GM18502 (cell line): ENCODE measurements at regions not wholly inside any gene's neighbourhood (a gene's known extent, or its start where the extent isn't known, plus 50 kb on each side); places are given as distances from the start of the nearest gene placed in this dataset.
"Not testable (repeated sequence)": the region's sequence is repeated elsewhere in the genome, so short reads cannot be mapped to it uniquely, and the experiment has no call there.

Experiments
- ATAC-seq: cut with Tn5 transposase; IDR thresholded peaks from one replicate; pipeline ENCODE4 v1.9.1; 2021; ENCODE audit warnings: mild to moderate bottlenecking; ENCODE audit not compliant: unreplicated experiment, poor library complexity

DNA sequence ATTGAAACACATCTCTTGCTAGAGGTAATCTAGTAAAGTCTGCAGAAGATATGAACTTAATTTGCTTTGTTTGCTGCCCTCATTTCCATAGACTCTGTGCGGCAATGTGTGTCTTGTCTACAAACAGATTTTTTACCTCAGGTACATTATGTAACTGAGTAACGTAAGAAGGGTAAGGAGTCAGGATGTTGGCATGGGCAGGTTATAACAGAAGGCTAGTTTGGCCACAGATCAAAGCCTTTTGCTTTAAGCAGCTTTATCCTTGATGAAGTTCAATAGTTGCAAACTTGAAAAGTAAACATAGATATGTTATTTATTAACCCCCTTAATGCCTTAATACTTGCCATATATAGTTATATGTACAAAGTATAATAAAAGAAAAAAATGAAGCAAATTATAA, 391.6 kb upstream of the FKBP1C start:
- no peak for ATAC-seq

DNA sequence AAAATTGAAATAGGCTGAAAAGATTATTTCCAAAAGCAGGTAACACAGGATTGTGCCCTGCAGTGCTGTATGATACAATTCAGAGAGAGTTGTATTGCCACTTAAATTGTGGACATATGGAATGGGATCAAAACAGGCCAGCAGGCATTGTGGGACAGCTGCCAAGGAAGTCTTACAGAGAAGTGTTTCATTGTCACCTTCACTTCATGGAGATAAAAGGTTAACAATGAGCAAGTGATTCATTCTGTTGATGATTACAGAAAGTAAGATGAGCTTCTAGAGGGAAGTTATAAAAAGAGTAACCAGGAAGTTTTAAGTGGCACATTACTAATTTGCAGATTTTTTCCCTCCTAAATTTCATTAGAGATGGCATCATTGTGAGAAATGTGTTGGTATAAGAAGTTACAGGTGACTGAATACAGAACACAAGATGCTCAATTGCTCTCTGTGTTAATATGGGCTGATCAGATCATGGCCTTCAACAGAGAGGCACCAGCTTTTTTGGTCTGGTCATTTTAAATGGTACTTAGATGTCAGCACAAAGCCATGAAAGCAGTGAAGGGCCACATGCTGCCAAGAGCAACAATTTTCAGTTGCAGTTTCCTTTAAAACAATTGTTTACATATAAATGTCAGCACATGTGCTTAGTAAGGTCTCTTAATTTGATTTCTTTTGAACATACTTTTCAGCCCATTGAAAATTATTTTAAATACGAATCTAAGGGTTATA, 402.5 kb upstream of the FKBP1C start:
- no peak for ATAC-seq

DNA sequence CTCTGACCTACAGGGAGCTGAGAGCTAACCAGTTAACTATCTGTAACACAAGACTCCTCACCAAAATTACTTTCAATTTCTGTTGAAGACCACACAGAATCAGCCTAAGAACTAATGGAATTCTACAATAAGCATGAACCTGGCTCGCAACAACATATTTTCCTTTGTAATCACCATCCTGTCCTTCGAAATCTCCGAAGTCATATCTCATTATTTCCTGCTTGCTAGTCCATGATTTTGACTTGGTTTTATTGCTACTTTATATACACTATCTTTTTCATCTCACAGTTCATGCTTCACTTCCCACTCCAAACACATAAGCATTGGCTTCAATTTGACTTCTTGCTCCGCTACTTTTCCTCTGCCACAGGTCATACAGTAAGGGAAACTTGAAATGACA, 405.8 kb upstream of the FKBP1C start:
- no peak for ATAC-seq

DNA sequence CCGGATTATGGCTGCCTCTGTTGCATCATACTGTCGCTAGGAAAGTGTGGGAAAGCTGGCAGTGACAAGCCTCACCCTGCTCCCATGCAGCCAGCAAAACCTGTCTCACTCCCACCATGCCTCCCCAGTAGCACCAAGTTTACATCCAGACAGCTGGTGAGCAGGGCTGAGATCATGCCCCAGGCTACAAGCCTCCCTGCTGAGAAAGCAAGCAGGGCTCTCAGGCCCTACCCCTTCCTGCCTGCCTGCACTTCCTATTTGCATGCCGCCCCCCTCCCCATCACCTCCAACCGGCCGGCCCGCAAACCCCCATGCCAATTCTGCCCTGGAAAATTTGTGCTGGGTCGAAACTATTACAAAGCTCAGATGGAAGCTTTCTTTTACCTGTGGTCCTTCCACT, 408.2 kb upstream of the FKBP1C start:
- ATAC-seq: no peak

DNA sequence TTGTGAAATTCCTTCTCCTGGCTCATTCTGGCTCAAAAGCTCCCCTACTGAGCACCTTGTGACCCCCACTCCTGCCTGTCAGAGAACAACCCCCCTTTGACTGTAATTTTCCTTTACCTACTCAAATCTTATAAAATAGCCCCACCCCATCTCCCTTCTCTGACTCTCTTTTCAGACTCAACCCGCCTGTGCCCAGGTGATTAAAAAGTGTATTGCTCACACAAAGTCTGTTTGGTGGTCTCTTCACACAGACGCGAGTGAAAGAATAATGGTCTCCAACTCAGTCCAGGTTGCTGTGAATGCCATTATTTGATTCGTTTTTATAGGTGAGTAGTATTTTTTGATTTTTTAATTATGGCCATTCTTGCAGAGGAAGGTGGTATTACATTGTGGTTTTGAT, 414.1 kb upstream of the FKBP1C start:
- ATAC-seq: no peak

DNA sequence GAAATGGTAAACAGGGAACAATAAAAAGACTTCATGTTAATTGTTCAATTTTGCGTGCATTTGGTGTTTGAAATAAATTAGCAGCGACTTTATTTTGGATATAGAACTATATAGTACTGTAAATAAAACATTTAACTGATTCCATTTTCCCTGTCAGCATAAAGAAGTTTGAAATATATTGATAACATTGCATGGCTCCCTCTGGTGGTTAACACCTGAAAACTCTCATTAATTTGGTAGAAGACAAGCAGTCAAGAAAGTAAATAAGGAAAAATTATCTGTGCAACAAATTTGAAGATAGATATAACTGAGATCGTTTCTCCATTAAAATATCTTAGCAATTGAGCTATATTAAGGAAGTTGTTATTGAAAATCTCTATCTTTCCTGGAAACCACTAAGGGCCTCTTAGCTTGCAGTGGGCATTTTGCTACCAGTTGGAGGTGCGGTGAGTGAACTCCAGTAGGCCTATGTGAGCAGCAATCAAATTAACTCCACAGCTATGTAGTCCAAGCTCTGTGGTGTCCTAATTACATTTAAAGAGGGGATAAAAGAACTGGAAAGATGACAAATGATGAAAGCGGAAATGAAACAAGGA, 435.7 kb upstream of the FKBP1C start:
- no peak for ATAC-seq

DNA sequence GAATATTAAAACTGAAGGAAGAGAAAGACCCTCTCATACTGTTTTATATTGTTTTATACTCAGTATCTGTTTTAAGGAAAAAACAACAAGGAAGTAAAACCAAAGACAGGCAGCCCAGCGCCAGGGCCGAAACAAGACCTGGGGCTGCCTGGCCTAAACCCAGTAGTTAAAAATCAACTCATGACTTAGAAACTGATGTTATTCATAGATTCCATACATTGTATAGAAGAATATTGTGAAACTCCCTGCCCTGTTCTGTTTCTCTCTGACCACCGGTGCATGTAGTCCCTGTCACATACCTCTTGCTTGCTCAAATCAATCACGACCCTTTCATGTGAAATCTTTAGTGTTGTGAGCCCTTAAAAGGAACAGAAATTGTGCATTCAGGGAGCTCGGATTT, 445.1 kb upstream of the FKBP1C start:
- not testable (repeated sequence) for ATAC-seq

DNA sequence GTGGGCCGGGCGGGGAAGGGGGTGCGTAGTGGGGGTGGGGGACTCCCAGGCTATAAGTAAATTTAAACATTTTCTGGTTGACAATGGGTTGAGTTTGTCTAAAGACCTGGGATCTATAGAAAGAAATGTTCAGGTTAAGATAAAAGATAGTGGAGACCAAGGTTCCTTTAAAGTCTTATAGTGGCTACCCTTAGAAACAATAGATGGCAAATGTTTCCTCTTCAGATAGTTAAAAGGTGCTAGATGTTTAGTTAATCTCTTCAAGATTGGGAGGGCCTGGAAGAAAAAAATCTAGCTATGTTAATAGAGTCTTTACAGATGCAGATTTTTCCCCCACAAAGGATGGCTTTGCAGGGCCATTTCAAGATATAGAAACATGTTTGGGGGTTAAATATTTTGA, 446.4 kb upstream of the FKBP1C start:
- no peak for ATAC-seq

DNA sequence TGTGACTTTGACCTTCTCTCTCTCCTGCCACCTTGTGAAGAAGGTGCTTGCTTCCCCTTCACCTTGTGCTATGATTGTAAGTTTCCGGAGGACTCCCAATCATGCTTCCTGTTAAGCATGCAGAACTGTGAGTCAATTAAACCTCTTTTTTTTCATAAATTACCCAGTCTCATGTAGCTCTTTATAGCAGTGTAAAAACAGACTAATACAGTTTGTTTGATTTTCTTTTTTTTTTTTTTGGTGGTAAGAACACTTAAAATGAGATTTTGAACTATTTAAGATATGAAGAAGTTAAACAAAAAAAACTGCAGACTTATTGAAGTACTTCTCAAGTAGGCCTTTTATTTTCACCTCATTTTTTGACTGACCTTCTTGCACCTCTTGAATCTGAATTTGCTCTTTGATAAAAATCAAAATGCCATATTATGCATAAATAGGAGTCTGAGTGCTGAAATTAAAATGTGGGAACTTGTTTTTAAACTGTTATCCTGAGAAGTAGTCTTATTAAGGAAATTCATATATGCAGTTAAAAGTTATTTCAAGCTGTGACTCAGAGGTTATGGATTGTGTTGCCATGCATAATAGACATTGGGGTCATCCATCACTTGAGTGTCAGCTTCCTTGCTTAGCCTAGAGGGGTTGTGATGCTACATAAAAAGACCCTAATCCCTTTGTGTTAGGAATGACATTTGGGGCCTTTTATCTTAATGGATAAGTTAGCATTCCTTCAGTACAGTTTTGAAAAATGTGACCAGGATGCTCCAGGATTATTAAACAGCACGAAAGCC, 447.9 kb upstream of the FKBP1C start:
- no peak for ATAC-seq

DNA sequence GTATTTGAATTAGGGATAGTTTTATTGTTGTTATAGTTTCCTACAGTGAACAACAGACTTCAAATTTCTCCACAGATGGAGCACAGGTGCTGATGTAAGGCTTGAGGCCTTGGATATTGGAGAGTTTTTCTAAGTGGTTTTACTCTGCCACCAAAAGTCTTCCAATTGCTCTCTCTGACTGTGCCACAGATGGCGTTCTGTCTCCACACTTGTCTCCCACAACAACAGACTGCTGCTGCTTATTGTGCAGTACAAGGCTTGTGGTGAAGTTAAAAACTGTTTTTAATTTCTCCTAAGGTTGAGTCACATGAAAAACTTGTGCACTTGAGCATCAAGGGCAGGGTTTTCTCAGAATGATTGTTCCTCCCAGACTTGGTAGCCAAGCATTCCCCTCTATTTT, 460.9 kb upstream of the KHDRBS2 start:
- no peak for ATAC-seq

DNA sequence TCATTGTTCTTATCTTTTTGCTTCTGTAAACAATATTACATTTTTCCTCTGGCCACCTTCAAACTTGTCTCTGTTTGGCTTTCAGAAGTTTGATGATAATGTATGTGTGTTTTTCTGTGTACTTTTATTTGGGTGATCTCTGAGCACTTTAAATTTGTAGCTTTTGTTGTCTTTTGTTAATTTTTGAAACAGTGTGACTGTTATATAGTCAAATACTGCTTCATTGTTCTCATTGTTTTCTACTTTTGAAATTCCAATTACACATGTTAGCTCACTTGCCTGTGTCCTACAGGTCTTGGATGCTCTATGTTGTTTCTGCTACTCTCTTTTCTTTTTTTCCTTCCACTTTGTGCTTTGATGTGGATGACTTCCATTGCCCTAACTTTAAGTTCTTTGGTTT, 460.1 kb upstream of the KHDRBS2 start:
- no peak for ATAC-seq

DNA sequence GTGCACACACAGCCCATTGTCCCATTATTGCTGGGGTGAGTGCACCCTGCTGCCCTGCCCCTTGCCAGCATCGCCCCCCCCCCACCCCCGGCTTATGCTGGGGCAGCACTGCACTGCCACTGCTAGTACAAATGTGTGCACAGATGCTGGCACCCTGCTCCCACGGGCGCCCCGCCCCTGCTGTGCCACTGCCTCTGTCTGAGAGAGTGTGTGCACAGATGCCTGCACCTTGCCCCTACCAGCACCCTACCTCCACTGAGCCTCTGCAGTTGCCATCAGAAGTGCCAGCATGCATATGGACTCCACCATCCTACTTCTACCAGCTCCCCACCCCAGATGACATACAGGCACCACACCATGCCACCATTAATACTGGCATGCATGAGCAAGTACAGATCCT, 454.6 kb upstream of the KHDRBS2 start:
- ATAC-seq: no peak

DNA sequence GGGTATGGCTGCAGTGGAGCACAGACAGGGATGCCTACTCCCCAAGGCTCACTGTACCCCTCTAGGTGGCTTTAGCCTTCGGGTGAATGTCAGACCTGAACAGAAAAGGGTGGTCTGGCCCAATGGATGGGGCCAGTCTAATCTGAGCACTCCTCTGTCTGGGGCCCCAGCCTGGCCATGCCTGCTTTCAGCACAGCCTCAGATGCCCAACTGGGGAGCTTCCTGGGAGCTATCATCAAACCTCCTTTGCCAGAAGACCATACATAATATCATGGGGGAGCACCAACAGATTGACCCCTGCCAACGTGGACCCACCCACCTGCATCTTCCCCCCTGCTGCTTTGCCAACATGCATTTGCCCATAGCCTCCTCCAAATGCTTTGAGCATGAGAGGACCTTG, 454.1 kb upstream of the KHDRBS2 start:
- ATAC-seq: no peak

DNA sequence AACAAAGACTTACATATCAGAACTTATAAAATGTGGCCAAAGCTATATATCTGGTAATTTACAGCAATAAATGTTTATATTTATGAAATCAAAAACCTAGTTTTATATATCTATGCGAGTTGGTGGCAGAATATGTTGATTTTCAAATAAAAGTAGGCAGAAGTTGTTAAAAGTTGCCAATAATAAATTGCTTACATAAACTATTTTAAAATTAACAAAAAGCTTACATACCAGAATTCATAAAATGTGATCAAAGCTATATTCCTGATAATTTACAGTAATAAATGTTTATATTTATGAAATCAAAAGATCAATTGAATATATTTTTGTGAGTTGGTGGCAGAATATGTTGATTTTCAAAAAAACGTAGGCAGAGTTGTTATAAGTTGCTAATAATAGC, 451.8 kb upstream of the KHDRBS2 start:
- no peak for ATAC-seq

DNA sequence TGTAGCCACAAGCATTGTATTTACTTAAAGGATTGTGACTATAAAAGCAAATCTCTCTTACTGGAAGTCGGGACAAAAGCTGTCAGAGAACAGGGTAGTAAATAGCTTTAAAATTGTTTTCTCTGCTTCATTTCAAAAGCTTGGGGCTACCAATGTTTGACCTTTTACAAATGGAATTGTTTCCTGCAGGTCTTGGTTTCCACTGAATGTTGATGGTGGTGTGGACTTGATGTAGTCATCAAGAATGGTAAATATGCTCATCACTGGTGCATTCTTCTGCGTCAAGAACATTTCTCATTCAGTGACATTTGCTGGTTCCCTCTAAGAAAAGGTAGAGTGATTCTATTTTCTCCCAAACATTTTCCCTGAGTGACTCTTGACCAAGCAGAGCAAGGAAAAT, 435.4 kb upstream of the KHDRBS2 start:
- ATAC-seq: no peak

DNA sequence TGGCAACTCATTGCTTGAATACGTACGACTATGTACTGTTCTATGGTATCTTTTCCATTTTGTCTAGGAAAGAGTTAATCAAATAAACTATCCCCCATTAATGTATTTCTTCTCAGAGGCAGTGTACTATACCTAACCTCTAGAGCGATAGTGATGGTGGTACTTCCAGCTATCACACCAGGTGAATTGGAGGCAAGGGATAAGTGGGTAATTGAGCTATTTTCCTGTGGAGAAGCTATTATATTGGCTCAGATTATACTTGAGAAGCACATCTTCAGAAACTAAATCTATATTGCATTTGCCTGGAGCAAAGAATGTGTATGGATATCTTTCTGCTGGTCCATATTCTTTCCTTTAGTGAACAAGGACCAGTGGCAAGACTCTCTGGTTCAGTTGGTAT, 430.7 kb upstream of the KHDRBS2 start:
- ATAC-seq: no peak

DNA sequence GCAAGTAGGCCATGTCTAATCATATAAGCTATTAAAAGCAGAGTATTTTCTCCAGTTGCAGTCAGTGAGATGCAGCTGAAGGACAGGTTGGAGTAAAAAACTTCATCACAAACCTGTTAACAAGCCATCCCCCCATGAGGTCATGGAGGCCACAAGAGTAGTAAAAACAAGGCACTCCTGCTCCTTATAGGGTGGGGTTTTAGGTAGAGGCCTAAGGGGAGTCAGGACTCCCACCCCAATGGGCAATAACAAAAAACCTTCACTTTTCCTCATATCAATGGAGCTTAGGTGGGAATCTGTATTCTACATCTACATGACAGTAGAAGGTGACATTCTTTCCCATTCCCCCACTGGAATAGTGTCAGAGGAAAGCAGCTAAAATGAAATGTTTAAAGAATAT, 428.1 kb upstream of the KHDRBS2 start:
- no peak for ATAC-seq

DNA sequence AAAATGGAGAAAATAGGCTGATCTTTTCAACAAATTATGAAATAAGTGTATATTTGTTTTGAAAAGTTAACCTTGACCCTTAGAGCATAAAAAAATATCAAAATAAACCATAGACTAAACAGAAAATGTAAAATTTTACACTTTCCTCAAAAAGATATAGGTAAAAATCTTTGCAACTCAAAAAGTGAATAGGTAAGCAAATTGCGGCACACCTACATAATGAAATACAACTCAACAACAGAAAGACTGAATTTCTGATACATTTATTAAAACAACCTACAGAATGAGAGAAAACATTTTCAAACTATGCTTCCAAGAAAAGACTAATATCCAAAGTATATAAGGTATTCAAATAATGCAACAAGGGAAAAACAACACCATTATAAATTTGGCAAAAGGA, 425.7 kb upstream of the KHDRBS2 start:
- no peak for ATAC-seq

DNA sequence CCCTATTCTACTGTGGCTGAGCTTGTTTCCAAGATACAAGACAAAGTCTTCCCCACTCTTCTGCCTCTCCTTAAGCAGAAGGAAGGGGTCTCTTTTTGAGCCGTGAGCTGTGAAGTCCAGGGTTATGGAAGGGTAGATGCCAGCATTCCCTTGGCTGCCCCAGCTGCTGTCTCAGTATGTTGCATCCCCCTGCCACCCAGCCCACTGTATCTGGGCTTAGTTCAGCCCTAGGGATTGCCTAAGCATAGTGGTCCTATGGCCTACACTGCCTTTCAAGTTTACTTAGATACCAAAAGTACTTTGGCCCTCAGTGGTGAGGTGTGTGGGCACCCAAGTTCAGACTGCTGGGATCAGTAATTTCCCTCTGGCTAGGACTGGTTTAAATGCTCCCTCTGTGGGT, 421.9 kb upstream of the KHDRBS2 start:
- ATAC-seq: no peak

DNA sequence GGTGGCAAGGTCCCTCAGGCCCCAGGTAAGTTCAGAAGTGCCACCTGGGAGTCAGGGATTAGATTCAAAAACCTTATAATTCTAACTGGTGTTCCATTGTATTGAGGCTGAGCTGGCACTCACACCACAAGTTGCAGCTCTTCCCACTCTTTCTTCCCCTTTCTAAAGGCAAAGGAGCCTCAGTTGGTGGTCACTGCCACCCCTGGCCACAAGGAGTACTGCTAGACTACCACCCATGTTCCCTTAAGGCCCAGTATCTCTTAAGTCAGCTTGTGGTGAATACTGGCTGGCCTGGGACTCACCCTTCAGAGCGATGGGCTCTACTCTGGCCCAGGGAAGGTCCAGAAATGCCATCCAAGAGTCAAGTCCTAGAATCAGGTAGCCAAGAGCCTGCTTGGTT, 421.1 kb upstream of the KHDRBS2 start:
- ATAC-seq: no peak

DNA sequence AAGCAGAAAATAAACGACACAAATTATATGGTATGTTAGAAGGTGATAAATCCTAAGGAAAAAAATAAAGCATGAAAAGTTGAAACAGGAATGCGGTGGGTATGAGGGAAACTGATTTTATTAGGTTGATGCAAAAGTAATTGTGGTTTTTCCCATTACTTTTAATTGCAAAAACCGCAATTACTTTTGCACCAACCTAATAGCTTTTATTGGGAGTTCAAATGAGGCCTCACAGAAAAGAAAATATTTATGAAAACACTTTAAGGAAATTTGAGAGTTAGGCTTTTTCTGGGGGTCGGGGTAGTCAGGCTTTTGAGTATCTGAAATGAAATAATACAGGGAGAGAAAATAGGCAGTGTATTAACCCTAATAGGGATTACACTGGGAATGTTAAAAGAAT, 397.0 kb upstream of the KHDRBS2 start:
- no peak for ATAC-seq

DNA sequence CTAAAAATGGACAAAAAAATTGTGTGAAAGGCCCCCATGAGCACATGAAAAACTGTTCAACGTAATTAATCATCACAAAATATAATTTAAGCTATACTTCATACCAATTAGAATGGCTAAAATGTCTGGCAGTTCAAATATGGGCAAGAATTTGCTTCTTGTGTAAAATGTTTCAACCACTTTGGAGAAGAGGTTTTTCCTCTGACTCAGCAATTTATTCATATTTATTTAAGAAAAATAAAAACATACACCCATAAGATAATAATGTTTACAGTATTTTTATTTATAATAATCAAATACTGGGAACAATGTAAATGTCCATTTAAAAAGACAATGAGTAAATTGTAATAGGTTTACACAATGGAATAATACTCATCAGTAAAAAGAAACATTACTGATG, 395.1 kb upstream of the KHDRBS2 start:
- ATAC-seq: no peak
